ENCODE measurements at regions not wholly inside any gene's neighbourhood (a gene's known extent, or its start where the extent isn't known, plus 50 kb on each side); places are given as distances from the start of the nearest gene placed in this dataset.
"Not testable (repeated sequence)": the region's sequence is repeated elsewhere in the genome, so short reads cannot be mapped to it uniquely, and the experiment has no call there.

DNA sequence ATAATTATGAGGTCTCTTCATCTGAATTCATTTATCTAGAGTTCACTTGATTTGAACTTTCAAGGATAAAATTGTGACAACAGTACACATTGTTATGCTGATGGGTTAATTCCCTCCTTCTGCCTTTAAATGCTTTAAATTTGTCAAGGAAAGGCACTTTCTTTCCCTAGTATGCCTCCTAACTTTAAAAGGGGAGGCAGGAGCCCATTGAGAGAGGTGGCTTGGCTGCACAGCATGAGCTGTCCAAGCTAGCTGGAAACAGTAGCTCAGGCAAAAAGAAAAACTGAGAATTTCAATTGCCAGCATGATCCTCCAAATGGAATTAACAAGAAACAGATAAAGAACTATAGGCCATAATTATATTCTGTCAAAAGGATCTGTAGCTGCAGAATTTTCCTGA is 243.3 kb upstream of the GRIK2 start:
- H3K79me2 ChIP-seq (ENCODE audit: insufficient read depth, low read length), result no peaks in the 10 kb centered on the region
- no peak overlapping the region for H3K4me2 ChIP-seq (ENCODE audit: low read depth, low read length, poor library complexity, severe bottlenecking)
- H4K20me1 ChIP-seq (ENCODE audit: insufficient read depth, low read length, poor library complexity, severe bottlenecking), result no peaks in the 10 kb centered on the region
- no peaks in the 10 kb centered on the region for H3K4me1 ChIP-seq (ENCODE audit: insufficient read depth, low read length, poor library complexity, severe bottlenecking)
- H3K9me3 ChIP-seq (ENCODE audit: insufficient read depth, low read depth, low read length), result no peaks in the 10 kb centered on the region
- no peak overlapping the region for H3K9ac ChIP-seq (ENCODE audit: low read depth, low read length, poor library complexity, severe bottlenecking)
- no peaks in the 10 kb centered on the region for H3K36me3 ChIP-seq (ENCODE audit: insufficient read depth, low read length)
- H3K4me3 ChIP-seq (ENCODE audit: low read length, poor library complexity, severe bottlenecking), result no peak overlapping the region
- H3K27me3 ChIP-seq (ENCODE audit: insufficient read depth, low read length, poor library complexity, severe bottlenecking), result no peaks in the 10 kb centered on the region
- H3F3A ChIP-seq (ENCODE audit: low read depth), result no peaks in the 10 kb centered on the region
- no peak for TF ChIP-seq EZH2phosphoT487 (IDR thresholded peaks at IDR 0.05; ENCODE audit: borderline replicate concordance)
- TF ChIP-seq, protein P1, sequence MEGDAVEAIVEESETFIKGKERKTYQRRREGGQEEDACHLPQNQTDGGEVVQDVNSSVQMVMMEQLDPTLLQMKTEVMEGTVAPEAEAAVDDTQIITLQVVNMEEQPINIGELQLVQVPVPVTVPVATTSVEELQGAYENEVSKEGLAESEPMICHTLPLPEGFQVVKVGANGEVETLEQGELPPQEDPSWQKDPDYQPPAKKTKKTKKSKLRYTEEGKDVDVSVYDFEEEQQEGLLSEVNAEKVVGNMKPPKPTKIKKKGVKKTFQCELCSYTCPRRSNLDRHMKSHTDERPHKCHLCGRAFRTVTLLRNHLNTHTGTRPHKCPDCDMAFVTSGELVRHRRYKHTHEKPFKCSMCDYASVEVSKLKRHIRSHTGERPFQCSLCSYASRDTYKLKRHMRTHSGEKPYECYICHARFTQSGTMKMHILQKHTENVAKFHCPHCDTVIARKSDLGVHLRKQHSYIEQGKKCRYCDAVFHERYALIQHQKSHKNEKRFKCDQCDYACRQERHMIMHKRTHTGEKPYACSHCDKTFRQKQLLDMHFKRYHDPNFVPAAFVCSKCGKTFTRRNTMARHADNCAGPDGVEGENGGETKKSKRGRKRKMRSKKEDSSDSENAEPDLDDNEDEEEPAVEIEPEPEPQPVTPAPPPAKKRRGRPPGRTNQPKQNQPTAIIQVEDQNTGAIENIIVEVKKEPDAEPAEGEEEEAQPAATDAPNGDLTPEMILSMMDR (conservative IDR thresholded peaks at IDR 0.05; ENCODE audit: low read length), result no peak
- H3K9me2 ChIP-seq (replicated peaks; ENCODE audit: low read depth, low read length), result no peaks in the 10 kb centered on the region
- H2AFZ ChIP-seq (ENCODE audit: low read length), result no peak overlapping the region

DNA sequence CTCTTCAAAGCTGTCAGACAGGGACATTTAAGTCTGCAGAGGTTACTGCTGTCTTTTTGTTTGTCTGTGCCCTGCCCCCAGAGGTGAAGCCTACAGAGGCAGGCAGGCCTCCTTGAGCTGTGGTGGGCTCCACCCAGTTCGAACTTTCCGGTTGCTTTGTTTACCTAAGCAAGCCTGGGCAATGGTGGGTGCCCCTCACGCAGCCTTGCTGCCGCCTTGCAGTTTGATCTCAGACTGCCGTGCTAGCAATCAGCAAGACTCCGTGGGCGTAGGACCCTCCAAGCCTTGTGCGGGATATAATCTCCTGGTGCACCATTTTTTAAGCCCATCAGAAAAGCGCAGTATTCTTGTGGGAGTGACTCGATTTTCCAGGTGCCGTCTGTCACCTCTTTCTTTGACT is 235.9 kb upstream of the GRIK2 start:
- H3K4me1 ChIP-seq (ENCODE audit: insufficient read depth, low read length, poor library complexity, severe bottlenecking); H2AFZ ChIP-seq (ENCODE audit: low read length); H3F3A ChIP-seq (ENCODE audit: low read depth); H3K36me3 ChIP-seq (ENCODE audit: insufficient read depth, low read length); H3K27me3 ChIP-seq (ENCODE audit: insufficient read depth, low read length, poor library complexity, severe bottlenecking); H4K20me1 ChIP-seq (ENCODE audit: insufficient read depth, low read length, poor library complexity, severe bottlenecking); H3K9me3 ChIP-seq (ENCODE audit: insufficient read depth, low read depth, low read length); H3K4me2 ChIP-seq (ENCODE audit: low read depth, low read length, poor library complexity, severe bottlenecking); H3K4me3 ChIP-seq (ENCODE audit: low read length, poor library complexity, severe bottlenecking); H3K9me2 ChIP-seq (replicated peaks; ENCODE audit: low read depth, low read length); H3K9ac ChIP-seq (ENCODE audit: low read depth, low read length, poor library complexity, severe bottlenecking); H3K79me2 ChIP-seq (ENCODE audit: insufficient read depth, low read length): not testable (repeated sequence)

DNA sequence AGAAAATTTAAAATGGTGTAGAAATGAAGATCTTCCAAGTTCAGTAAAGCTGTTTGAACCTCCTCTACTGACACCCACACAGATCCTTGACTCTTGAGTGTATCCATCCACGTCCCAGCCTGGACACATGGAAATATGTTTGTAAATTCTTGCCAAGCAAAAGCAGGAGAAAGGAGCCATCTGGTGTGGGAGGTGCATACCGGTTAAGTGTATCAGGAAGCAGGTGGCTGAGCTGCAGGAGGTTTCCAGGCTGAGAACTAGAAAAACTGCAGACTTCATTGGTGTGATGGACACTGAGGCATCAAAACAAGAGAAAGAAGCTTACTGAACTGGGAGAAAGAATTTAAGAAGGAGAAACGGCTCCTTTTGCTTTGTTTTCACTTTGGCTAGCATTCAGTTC is 229.9 kb upstream of the GRIK2 start:
- H3K4me3 ChIP-seq (ENCODE audit: low read length, poor library complexity, severe bottlenecking), result no peak overlapping the region

DNA sequence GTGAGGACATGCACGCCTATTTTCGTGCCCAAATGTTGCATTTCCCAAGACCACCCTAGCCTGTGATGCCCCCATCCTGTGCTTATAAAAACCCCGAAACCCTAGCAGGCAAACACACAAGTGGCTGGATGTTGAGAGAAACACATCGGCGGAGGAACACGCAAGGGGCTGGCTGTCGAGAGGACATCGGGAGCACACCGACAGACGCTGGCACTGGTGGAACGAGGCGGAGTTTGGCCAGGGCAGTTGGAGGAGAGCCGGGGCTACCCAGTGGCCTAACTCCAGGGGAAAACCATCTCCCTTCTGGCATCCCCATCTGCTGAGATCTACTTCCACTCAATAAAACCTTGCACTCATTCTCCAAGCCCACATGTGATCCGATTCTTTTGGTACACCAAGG is 225.9 kb upstream of the GRIK2 start:
- H3K27me3 ChIP-seq (ENCODE audit: insufficient read depth, low read length, poor library complexity, severe bottlenecking), result no peaks in the 10 kb centered on the region
- no peaks in the 10 kb centered on the region for H3K4me1 ChIP-seq (ENCODE audit: insufficient read depth, low read length, poor library complexity, severe bottlenecking)
- TF ChIP-seq EZH2phosphoT487 (IDR thresholded peaks at IDR 0.05; ENCODE audit: borderline replicate concordance), result no peak
- TF ChIP-seq, protein P1 (conservative IDR thresholded peaks at IDR 0.05; ENCODE audit: low read length), result no peak
- H3K4me2 ChIP-seq (ENCODE audit: low read depth, low read length, poor library complexity, severe bottlenecking), result no peak overlapping the region
- H3K9ac ChIP-seq (ENCODE audit: low read depth, low read length, poor library complexity, severe bottlenecking), result no peak overlapping the region
- no peaks in the 10 kb centered on the region for H3K9me2 ChIP-seq (replicated peaks; ENCODE audit: low read depth, low read length)
- no peaks in the 10 kb centered on the region for H3K79me2 ChIP-seq (ENCODE audit: insufficient read depth, low read length)
- H4K20me1 ChIP-seq (ENCODE audit: insufficient read depth, low read length, poor library complexity, severe bottlenecking), result no peaks in the 10 kb centered on the region
- H3K4me3 ChIP-seq (ENCODE audit: low read length, poor library complexity, severe bottlenecking), result no peak overlapping the region
- H2AFZ ChIP-seq (ENCODE audit: low read length), result no peak overlapping the region
- H3K9me3 ChIP-seq (ENCODE audit: insufficient read depth, low read depth, low read length), result no peaks in the 10 kb centered on the region
- H3K36me3 ChIP-seq (ENCODE audit: insufficient read depth, low read length), result no peaks in the 10 kb centered on the region
- no peaks in the 10 kb centered on the region for H3F3A ChIP-seq (ENCODE audit: low read depth)

More for the DNA sequence above, 229.9 kb upstream of the GRIK2 start:
- H3K4me1 ChIP-seq (ENCODE audit: insufficient read depth, low read length, poor library complexity, severe bottlenecking), result no peaks in the 10 kb centered on the region
- TF ChIP-seq, protein P1 (conservative IDR thresholded peaks at IDR 0.05; ENCODE audit: low read length), result no peak
- no peak overlapping the region for H3K4me2 ChIP-seq (ENCODE audit: low read depth, low read length, poor library complexity, severe bottlenecking)
- H3K9me2 ChIP-seq (replicated peaks; ENCODE audit: low read depth, low read length), result no peaks in the 10 kb centered on the region
- no peaks in the 10 kb centered on the region for H3K27me3 ChIP-seq (ENCODE audit: insufficient read depth, low read length, poor library complexity, severe bottlenecking)
- H3K9ac ChIP-seq (ENCODE audit: low read depth, low read length, poor library complexity, severe bottlenecking), result no peak overlapping the region
- H2AFZ ChIP-seq (ENCODE audit: low read length), result no peak overlapping the region
- H3K79me2 ChIP-seq (ENCODE audit: insufficient read depth, low read length), result no peaks in the 10 kb centered on the region
- H4K20me1 ChIP-seq (ENCODE audit: insufficient read depth, low read length, poor library complexity, severe bottlenecking), result no peaks in the 10 kb centered on the region
- H3F3A ChIP-seq (ENCODE audit: low read depth), result no peaks in the 10 kb centered on the region
- H3K36me3 ChIP-seq (ENCODE audit: insufficient read depth, low read length), result no peaks in the 10 kb centered on the region
- H3K9me3 ChIP-seq (ENCODE audit: insufficient read depth, low read depth, low read length), result no peaks in the 10 kb centered on the region

DNA sequence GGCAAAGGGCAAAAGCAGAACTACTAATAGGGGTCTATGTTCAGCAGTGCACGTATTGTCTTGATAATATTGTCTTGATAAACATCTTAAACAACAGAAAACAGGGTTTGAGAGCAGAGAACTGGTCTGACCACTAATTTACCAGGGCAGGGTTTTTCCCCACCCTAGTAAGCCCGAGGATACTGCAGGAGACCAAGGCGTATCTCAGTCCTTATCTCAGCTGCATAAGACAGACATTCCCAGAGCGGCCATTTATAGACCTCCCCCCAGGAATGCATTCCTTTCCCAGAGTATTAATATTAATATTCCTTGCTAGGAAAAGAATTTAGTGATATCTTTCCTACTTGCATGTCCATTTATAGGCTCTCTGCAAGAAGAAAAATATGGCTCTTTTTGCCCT is 222.5 kb upstream of the GRIK2 start:
- not testable (repeated sequence) for H3K4me1 ChIP-seq (ENCODE audit: insufficient read depth, low read length, poor library complexity, severe bottlenecking); H3K9ac ChIP-seq (ENCODE audit: low read depth, low read length, poor library complexity, severe bottlenecking); H2AFZ ChIP-seq (ENCODE audit: low read length); H3K4me3 ChIP-seq (ENCODE audit: low read length, poor library complexity, severe bottlenecking); H4K20me1 ChIP-seq (ENCODE audit: insufficient read depth, low read length, poor library complexity, severe bottlenecking); H3K36me3 ChIP-seq (ENCODE audit: insufficient read depth, low read length); H3K27me3 ChIP-seq (ENCODE audit: insufficient read depth, low read length, poor library complexity, severe bottlenecking); H3F3A ChIP-seq (ENCODE audit: low read depth); H3K9me3 ChIP-seq (ENCODE audit: insufficient read depth, low read depth, low read length); H3K9me2 ChIP-seq (replicated peaks; ENCODE audit: low read depth, low read length); H3K79me2 ChIP-seq (ENCODE audit: insufficient read depth, low read length); H3K4me2 ChIP-seq (ENCODE audit: low read depth, low read length, poor library complexity, severe bottlenecking)

Measured in Loucy (cell line).